Peyer's patch (tissue), 4 donors: ENCODE measurements at regions not wholly inside any gene's neighbourhood (a gene's known extent, or its start where the extent isn't known, plus 50 kb on each side); places are given as distances from the start of the nearest gene placed in this dataset.

Experiments
- CTCF ChIP-seq, 6 experiments: fragments of 450-650 bp in 4 of 6; fragments of 200-600 bp in 2 of 6; sonication (generic) in 1 of 6; IDR thresholded peaks; one replicate each; pipeline ENCODE4 v1.5.1; 2017 to 2019; ENCODE audit warnings: antibody characterized with exemption in 6 of 6, mild to moderate bottlenecking in 3 of 6, moderate library complexity in 1 of 6
- POLR2A ChIP-seq, 2 donors: fragments of 450-650 bp; IDR thresholded peaks; one replicate each; pipeline ENCODE4 v1.5.1; 2017; ENCODE audit warnings: antibody characterized with exemption in 2 of 2, mild to moderate bottlenecking in 2 of 2, moderate library complexity in 2 of 2

- TF ChIP-seq CTCF (IDR thresholded peaks at IDR 0.05) (no peak), POLR2A (IDR thresholded peaks at IDR 0.05) (no peak)
These were observed 65.7 kb upstream of the PPM1B start for GRCh38 chr2:44102790-44103562.
